OCI-LY1 (cell line): ENCODE measurements at regions not wholly inside any gene's neighbourhood (a gene's known extent, or its start where the extent isn't known, plus 50 kb on each side); places are given as distances from the start of the nearest gene placed in this dataset.

Experiments used
- H2AFZ ChIP-seq: fragments of 200-600 bp; sonication (generic), shearing (Covaris generic); 2 replicates; pipeline ENCODE4 v1.6.0; 2014; ENCODE audit warnings: antibody characterized with exemption, mild to moderate bottlenecking, low read length
- H3F3A ChIP-seq: fragments of 200-600 bp; sonication (generic), shearing (Covaris generic); 2 replicates; pipeline ENCODE4 v1.6.0; 2014; ENCODE audit warnings: mild to moderate bottlenecking, antibody characterized with exemption, low read length, moderate library complexity; ENCODE audit not compliant: insufficient read depth
- H3K27ac ChIP-seq: fragments of 200-600 bp; sonication (generic); 2 replicates; pipeline ENCODE4 v1.5.1; 2014; ENCODE audit warnings: low read length, mixed run types, mild to moderate bottlenecking, low read depth; ENCODE audit not compliant: poor library complexity, severe bottlenecking
- H3K27me3 ChIP-seq: fragments of 200-600 bp; sonication (generic); 2 replicates; pipeline ENCODE4 v1.6.0; 2014; ENCODE audit warnings: antibody characterized with exemption, mild to moderate bottlenecking, low read length, moderate library complexity; ENCODE audit not compliant: insufficient read depth
- H3K36me3 ChIP-seq: fragments of 200-600 bp; sonication (generic); 2 replicates; pipeline ENCODE4 v1.6.1; 2014; ENCODE audit warnings: mild to moderate bottlenecking, antibody characterized with exemption, low read length, moderate library complexity, mixed read lengths; ENCODE audit not compliant: insufficient read depth
- H3K4me1 ChIP-seq: fragments of 200-600 bp; sonication (generic); 2 replicates; pipeline ENCODE4 v1.5.1; 2014; ENCODE audit warnings: mild to moderate bottlenecking, low read length, moderate library complexity; ENCODE audit not compliant: insufficient read depth, severe bottlenecking
- H3K4me2 ChIP-seq: fragments of 200-600 bp; sonication (generic), shearing (Covaris generic); 2 replicates; pipeline ENCODE4 v1.6.1; 2014; ENCODE audit warnings: low read length
- H3K4me3 ChIP-seq: fragments of 200-600 bp; sonication (generic); 2 replicates; pipeline ENCODE4 v1.5.1; 2014; ENCODE audit warnings: low read length, low read depth, mild to moderate bottlenecking, mixed read lengths; ENCODE audit not compliant: poor library complexity, severe bottlenecking
- H3K79me2 ChIP-seq: fragments of 200-600 bp; shearing (Covaris generic); 2 replicates; pipeline ENCODE4 v1.6.1; 2016; ENCODE audit warnings: mixed run types, low read length, mixed read lengths; ENCODE audit not compliant: insufficient read depth
- H3K9ac ChIP-seq: fragments of 200-600 bp; sonication (generic), shearing (Covaris generic); 2 replicates; pipeline ENCODE4 v1.6.1; 2014; ENCODE audit warnings: mild to moderate bottlenecking, low read length, mixed read lengths
- H3K9me2 ChIP-seq: fragments of 200-600 bp; sonication (generic), shearing (Covaris generic); 2 replicates; pipeline ENCODE4 v1.6.1; 2014; ENCODE audit warnings: low read depth, mild to moderate bottlenecking, low read length, mixed read lengths
- H3K9me3 ChIP-seq: fragments of 200-600 bp; shearing (Covaris generic); 2 replicates; pipeline ENCODE4 v1.6.1; 2014; ENCODE audit warnings: low read length, mixed read lengths
- H4K20me1 ChIP-seq: fragments of 200-600 bp; sonication (generic), shearing (Covaris generic); 2 replicates; pipeline ENCODE4 v1.6.0; 2016; ENCODE audit warnings: mild to moderate bottlenecking, low read length; ENCODE audit not compliant: insufficient read depth
- EZH2 ChIP-seq: fragments of 200-600 bp; sonication (generic), shearing (Covaris generic); IDR thresholded peaks from 2 replicates; pipeline ENCODE4 v1.8.0; 2017; ENCODE audit warnings: borderline replicate concordance, mixed run types, mild to moderate bottlenecking, antibody characterized with exemption, low read length, moderate library complexity, mixed read lengths
- TF ChIP-seq, protein P1 (sequence below): fragments of 200-600 bp; sonication (generic), shearing (Covaris generic); IDR thresholded peaks from 2 replicates; pipeline ENCODE4 v1.5.1; 2017; ENCODE audit warnings: mild to moderate bottlenecking, antibody characterized with exemption, low read length, moderate library complexity, mixed read lengths

DNA sequence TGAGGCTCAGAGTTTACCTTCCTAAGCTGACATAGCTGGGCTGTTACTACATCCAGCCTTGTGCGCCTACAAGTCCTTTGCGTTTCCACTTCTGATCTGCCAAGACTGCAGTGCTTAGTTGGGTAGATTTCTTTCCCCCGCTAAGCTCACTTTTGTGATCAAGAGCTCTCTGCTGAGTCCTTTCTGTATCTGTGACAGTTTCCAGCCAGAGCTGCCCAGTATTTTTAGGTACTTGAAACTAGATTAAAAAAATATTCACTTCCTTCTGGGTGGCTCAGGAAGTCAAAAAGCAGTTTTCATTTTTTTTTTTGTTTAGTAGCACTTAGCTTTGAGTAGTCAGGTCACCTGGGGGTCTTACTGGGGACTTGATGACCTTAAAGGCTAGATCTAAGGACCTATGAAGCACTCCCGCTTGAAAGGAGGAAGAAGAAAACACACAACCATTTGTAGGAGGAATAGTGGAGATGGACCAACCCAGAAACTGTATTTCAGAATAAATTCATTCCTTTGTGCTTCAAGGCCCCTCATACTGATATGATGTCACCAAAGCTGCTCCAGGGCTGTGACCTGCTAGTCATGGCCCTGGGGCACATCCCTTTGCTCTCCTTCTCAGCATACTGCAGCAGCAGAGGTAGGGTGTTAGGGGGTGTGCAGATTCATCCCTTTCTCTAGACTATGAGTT is 75.6 kb upstream of the HNF1B start:
- no peak overlapping the region for H3K4me3 ChIP-seq
- H4K20me1 ChIP-seq: no peaks in the 10 kb centered on the region
- TF ChIP-seq, protein P1, sequence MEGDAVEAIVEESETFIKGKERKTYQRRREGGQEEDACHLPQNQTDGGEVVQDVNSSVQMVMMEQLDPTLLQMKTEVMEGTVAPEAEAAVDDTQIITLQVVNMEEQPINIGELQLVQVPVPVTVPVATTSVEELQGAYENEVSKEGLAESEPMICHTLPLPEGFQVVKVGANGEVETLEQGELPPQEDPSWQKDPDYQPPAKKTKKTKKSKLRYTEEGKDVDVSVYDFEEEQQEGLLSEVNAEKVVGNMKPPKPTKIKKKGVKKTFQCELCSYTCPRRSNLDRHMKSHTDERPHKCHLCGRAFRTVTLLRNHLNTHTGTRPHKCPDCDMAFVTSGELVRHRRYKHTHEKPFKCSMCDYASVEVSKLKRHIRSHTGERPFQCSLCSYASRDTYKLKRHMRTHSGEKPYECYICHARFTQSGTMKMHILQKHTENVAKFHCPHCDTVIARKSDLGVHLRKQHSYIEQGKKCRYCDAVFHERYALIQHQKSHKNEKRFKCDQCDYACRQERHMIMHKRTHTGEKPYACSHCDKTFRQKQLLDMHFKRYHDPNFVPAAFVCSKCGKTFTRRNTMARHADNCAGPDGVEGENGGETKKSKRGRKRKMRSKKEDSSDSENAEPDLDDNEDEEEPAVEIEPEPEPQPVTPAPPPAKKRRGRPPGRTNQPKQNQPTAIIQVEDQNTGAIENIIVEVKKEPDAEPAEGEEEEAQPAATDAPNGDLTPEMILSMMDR: no peak
- no peak for TF ChIP-seq EZH2
- H3K36me3 ChIP-seq: no peaks in the 10 kb centered on the region
- no peaks in the 10 kb centered on the region for H3K9me2 ChIP-seq
- H2AFZ ChIP-seq: no peak overlapping the region
- H3K9me3 ChIP-seq: no peaks in the 10 kb centered on the region
- H3K79me2 ChIP-seq: no peaks in the 10 kb centered on the region
- H3K4me2 ChIP-seq: peak overlapping the region; percentile 40; the same call in 1 of the 2 replicates
- H3K9ac ChIP-seq: peak overlapping the region; percentile 30
- H3F3A ChIP-seq: no peaks in the 10 kb centered on the region
- H3K27me3 ChIP-seq: no peaks in the 10 kb centered on the region
- peak overlapping the region; percentile 83 for H3K27ac ChIP-seq
- peaks cover 47% of the 10 kb centered on the region for H3K4me1 ChIP-seq

DNA sequence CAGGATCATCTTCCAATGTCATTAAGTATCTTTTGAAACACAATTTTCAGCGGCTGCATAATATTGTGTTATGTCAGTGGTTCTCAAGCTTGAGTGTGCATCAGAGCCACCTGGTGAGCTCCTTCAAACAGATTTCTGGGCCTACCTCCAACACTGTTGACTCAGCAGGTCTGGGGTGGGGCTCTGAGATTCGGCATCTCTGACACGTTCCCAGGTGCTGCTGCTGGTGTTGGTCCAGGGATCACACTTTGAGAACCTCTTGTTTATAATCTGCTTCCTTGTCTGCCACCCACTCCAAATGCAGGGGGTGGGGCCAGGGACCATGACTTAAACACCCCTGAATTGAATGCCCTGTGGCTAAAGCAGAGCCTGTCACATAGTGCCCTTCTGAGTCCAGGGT is 73.8 kb upstream of the HNF1B start:
- TF ChIP-seq, protein P1: no peak
- no peak for TF ChIP-seq EZH2
- H2AFZ ChIP-seq: no peak overlapping the region
- peaks cover 29% of the 10 kb centered on the region for H3K4me1 ChIP-seq
- no peaks in the 10 kb centered on the region for H3F3A ChIP-seq
- peak overlapping the region; percentile 16; the same call in 1 of the 2 replicates for H3K4me2 ChIP-seq
- no peaks in the 10 kb centered on the region for H3K9me2 ChIP-seq
- no peaks in the 10 kb centered on the region for H3K9me3 ChIP-seq
- no peaks in the 10 kb centered on the region for H3K27me3 ChIP-seq
- peak overlapping the region; percentile 83 for H3K27ac ChIP-seq
- no peaks in the 10 kb centered on the region for H3K79me2 ChIP-seq
- H3K36me3 ChIP-seq: no peaks in the 10 kb centered on the region
- no peak overlapping the region for H3K9ac ChIP-seq
- no peaks in the 10 kb centered on the region for H4K20me1 ChIP-seq
- H3K4me3 ChIP-seq: no peak overlapping the region

- H3K4me3 ChIP-seq: no peak overlapping the region
- TF ChIP-seq, protein P1: no peak
- TF ChIP-seq EZH2: no peak
- H3K9ac ChIP-seq: no peak overlapping the region
- H3K27ac ChIP-seq: no peak overlapping the region
- H3F3A ChIP-seq: no peaks in the 10 kb centered on the region
- no peaks in the 10 kb centered on the region for H3K27me3 ChIP-seq
- H3K4me2 ChIP-seq: no peak overlapping the region
- no peaks in the 10 kb centered on the region for H3K36me3 ChIP-seq
- H3K9me2 ChIP-seq: no peaks in the 10 kb centered on the region
- no peak overlapping the region for H2AFZ ChIP-seq
- H3K4me1 ChIP-seq: peaks cover 28% of the 10 kb centered on the region
- H4K20me1 ChIP-seq: no peaks in the 10 kb centered on the region
- no peaks in the 10 kb centered on the region for H3K9me3 ChIP-seq
- H3K79me2 ChIP-seq: no peaks in the 10 kb centered on the region
These were observed 72.1 kb upstream of the HNF1B start for GRCh38 chr17:37816950-37817349.
